ENCODE measurements at regions not wholly inside any gene's neighbourhood (a gene's known extent, or its start where the extent isn't known, plus 50 kb on each side); places are given as distances from the start of the nearest gene placed in this dataset.

DNA sequence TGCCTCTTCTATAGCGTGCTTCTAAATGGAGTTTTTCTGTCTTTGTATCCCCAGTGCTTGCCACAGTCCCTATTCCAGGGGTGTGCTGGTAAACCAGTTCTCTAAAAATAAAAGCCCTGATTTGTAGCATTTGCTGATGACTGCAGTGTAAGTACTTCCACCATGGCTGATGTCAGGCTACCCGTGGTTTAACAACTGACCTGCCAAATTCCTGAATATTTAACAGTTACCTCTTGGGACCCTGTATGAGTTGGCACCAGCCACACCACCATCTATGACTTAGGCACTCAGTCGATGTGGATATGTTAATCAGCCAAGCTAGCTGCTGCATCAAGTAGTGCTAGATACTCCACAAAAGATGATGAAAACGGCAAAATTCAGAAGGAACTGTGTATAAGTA lies 94.0 kb upstream of the MTNR1B start:
- H3K23ac ChIP-seq (ENCODE audit: insufficient read length), result no peak overlapping the region
- 85% methylated on average over 4 of the region's 4 CpGs; no CpG with 5 or more reads in 1 of the 2 experiments for WGBS, 2 experiments (ENCODE audit: extremely low coverage in 1 of 2, insufficient coverage in 1 of 2, insufficient read length in 1 of 2, insufficient replicate concordance in 2 of 2, low coverage in 1 of 2, low lambda C conversion rate in 2 of 2, missing lambda C conversion rate in 1 of 2)
- H3K18ac ChIP-seq (ENCODE audit: extremely low read depth, low read length), result no peak overlapping the region
- no peaks in the 10 kb centered on the region for H3K36me3 ChIP-seq (ENCODE audit: control insufficient read depth in 2 of 4, insufficient read depth in 4 of 4, low read length in 3 of 4)
- no peak overlapping the region for H3K56ac ChIP-seq (replicated peaks; ENCODE audit: insufficient read length, low read depth, low read length)
- H3K4me2 ChIP-seq (ENCODE audit: insufficient read depth in 1 of 2, low read depth in 2 of 2, low read length in 2 of 2), result no peak overlapping the region
- FAIRE-seq (no peak), DNase-seq (ENCODE audit: low read depth in 1 of 2, low spot score in 2 of 2) (no peak)
- no peak overlapping the region for H3K4ac ChIP-seq (replicated peaks; ENCODE audit: insufficient read length, low read depth, low read length)
- no peaks in the 10 kb centered on the region for H3K79me1 ChIP-seq (ENCODE audit: low read depth, low read length)
- no peak overlapping the region for H2BK5ac ChIP-seq (ENCODE audit: low read depth, low read length)
- H3K79me2 ChIP-seq (ENCODE audit: control insufficient read depth in 1 of 2, insufficient read depth in 2 of 2, low read length in 2 of 2), result no peaks in the 10 kb centered on the region
- H4K20me1 ChIP-seq (replicated peaks in 1 of 2; ENCODE audit: control insufficient read depth in 1 of 2, insufficient read depth in 2 of 2, low read length in 2 of 2), result no peaks in the 10 kb centered on the region
- no peak overlapping the region for H4K8ac ChIP-seq (ENCODE audit: extremely low read depth, insufficient read depth, low read length)
- H4K5ac ChIP-seq (ENCODE audit: insufficient read length, low read depth, low read length), result no peak overlapping the region
- H2AK5ac ChIP-seq (ENCODE audit: low read depth, low read length), result no peak overlapping the region
- no peak overlapping the region for H2BK15ac ChIP-seq (ENCODE audit: low read length)
- no peak overlapping the region for H3K27ac ChIP-seq (ENCODE audit: low read depth, low read length)
- H4K91ac ChIP-seq (replicated peaks; ENCODE audit: insufficient read length, low read length), result no peak overlapping the region
- no peak overlapping the region for H2BK20ac ChIP-seq (ENCODE audit: low read length)
- H3K9me3 ChIP-seq (ENCODE audit: insufficient read depth in 2 of 2, low read depth in 1 of 2, low read length in 1 of 2), result no peaks in the 10 kb centered on the region
- H2BK120ac ChIP-seq (replicated peaks; ENCODE audit: low read depth, low read length), result no peak overlapping the region
- H3K27me3 ChIP-seq (replicated peaks in 1 of 4; ENCODE audit: control insufficient read depth in 3 of 4, extremely low read depth in 1 of 4, insufficient read depth in 3 of 4, low read length in 3 of 4), result no peaks in the 10 kb centered on the region
- no peak overlapping the region for H3K4me3 ChIP-seq (ENCODE audit: extremely low read depth in 1 of 4, insufficient read depth in 2 of 4, low read depth in 3 of 4, low read length in 4 of 4)
- TF ChIP-seq EZH2 (IDR thresholded peaks at IDR 0.05; ENCODE audit: low read depth, low read length, severe bottlenecking) (no peak), ASH2L (IDR thresholded peaks at IDR 0.05; ENCODE audit: low read length) (no peak), JUND (IDR thresholded peaks at IDR 0.05; ENCODE audit: low read length) (no peak), TEAD4 (IDR thresholded peaks at IDR 0.05; ENCODE audit: low read depth, low read length) (no peak)
- H2AFZ ChIP-seq (ENCODE audit: low read length), result no peak overlapping the region
- H3K23me2 ChIP-seq (ENCODE audit: low read depth, low read length), result no peaks in the 10 kb centered on the region
- no peak overlapping the region for H3K14ac ChIP-seq (ENCODE audit: insufficient read length)
- no peak overlapping the region for H3K9ac ChIP-seq (replicated peaks in 1 of 4; ENCODE audit: extremely low read depth in 1 of 4, low read depth in 3 of 4, low read length in 3 of 4)
- ChIA-PET CTCF (ENCODE audit: partially characterized antibody) (interaction anchor here (1.5 to 2.9 kb wide), 2 partner anchors 11 to 14 kb away, joined by 4 to 29 read pairs; no protein-coding TSS in a partner anchor), POLR2A (ENCODE audit: partially characterized antibody) (no interaction called here)
- H2BK12ac ChIP-seq (ENCODE audit: low read depth, low read length), result no peak overlapping the region
- H3K4me1 ChIP-seq (replicated peaks in 1 of 4; ENCODE audit: control insufficient read depth in 3 of 4, insufficient read depth in 4 of 4, low read length in 3 of 4), result peaks cover 0 to 3% (median 0%) of the 10 kb centered on the region in 4 experiments; a peak in 1 of 7 replicates
